Fibroblast of lung (primary cell): ENCODE measurements at regions not wholly inside any gene's neighbourhood (a gene's known extent, or its start where the extent isn't known, plus 50 kb on each side); places are given as distances from the start of the nearest gene placed in this dataset.

Experiments
- DNase-seq, 2 donors: peaks; one replicate each; pipeline versions ENCODE4 v3.0.0 to v3.0.0-alpha.2; 2010; ENCODE audit warnings: low read depth in 2 of 2
- H2AFZ ChIP-seq: 2 replicates; pipeline ENCODE4 v1.5.1; 2012; ENCODE audit warnings: low read length, control low read depth, inconsistent platforms
- H3K27ac ChIP-seq: 2 replicates; pipeline ENCODE4 v1.5.1; 2011; ENCODE audit warnings: low read length, control low read depth; ENCODE audit not compliant: insufficient read depth
- H3K27me3 ChIP-seq: 2 replicates; pipeline ENCODE4 v1.5.1; 2011; ENCODE audit warnings: mild to moderate bottlenecking, low read length; ENCODE audit not compliant: control insufficient read depth, insufficient read depth
- H3K36me3 ChIP-seq: 2 replicates; pipeline ENCODE4 v1.5.1; 2011; ENCODE audit warnings: low read length; ENCODE audit not compliant: control insufficient read depth, insufficient read depth
- H3K4me1 ChIP-seq: 2 replicates; pipeline ENCODE4 v1.5.1; 2011; ENCODE audit warnings: low read length; ENCODE audit not compliant: control insufficient read depth, insufficient read depth; ENCODE audit errors: extremely low read depth
- H3K4me2 ChIP-seq: 2 replicates; pipeline ENCODE4 v1.5.1; 2011; ENCODE audit warnings: low read length, control low read depth; ENCODE audit not compliant: insufficient read depth; ENCODE audit errors: extremely low read depth
- H3K4me3 ChIP-seq, 4 experiments: fragments of 200-600 bp in 1 of 4; sonication (generic) in 1 of 4; replicated peaks in 1 of 4; 2 replicates each; pipeline ENCODE4 v1.5.1; 2011 to 2016; ENCODE audit warnings: low read length in 4 of 4, low read depth in 3 of 4, mild to moderate bottlenecking in 3 of 4, control low read depth in 2 of 4, inconsistent platforms in 1 of 4, mixed read lengths in 1 of 4; ENCODE audit not compliant: insufficient read depth in 1 of 4; ENCODE audit errors: control extremely low read depth in 1 of 4
- H3K79me2 ChIP-seq: 2 replicates; pipeline ENCODE4 v1.5.1; 2012; ENCODE audit warnings: mild to moderate bottlenecking, low read length, inconsistent platforms; ENCODE audit not compliant: control insufficient read depth, insufficient read depth
- H3K9ac ChIP-seq: 2 replicates; pipeline ENCODE4 v1.5.1; 2011; ENCODE audit warnings: mild to moderate bottlenecking, low read length, control low read depth; ENCODE audit not compliant: insufficient read depth
- H3K9me3 ChIP-seq: 2 replicates; pipeline ENCODE4 v1.5.1; 2012; ENCODE audit warnings: low read depth, low read length; ENCODE audit not compliant: control insufficient read depth, insufficient read depth
- H4K20me1 ChIP-seq: 2 replicates; pipeline ENCODE4 v1.5.1; 2011; ENCODE audit warnings: low read length; ENCODE audit not compliant: control insufficient read depth, insufficient read depth; ENCODE audit errors: extremely low read depth
- EZH2 ChIP-seq: IDR thresholded peaks from 2 replicates; pipeline ENCODE4 v1.5.1; 2012; ENCODE audit warnings: low read length, control low read depth, mild to moderate bottlenecking; ENCODE audit errors: missing control alignments
- TF ChIP-seq, protein P1 (sequence below), 2 donors: IDR thresholded peaks in 1 of 2; conservative IDR thresholded peaks in 1 of 2; 1 replicate in 1 of 2; 2 replicates in 1 of 2; pipeline ENCODE4 v1.5.1; 2011 to 2012; ENCODE audit warnings: low read length in 2 of 2, control low read depth in 1 of 2, inconsistent platforms in 1 of 2, low read depth in 1 of 2, mild to moderate bottlenecking in 1 of 2

DNA sequence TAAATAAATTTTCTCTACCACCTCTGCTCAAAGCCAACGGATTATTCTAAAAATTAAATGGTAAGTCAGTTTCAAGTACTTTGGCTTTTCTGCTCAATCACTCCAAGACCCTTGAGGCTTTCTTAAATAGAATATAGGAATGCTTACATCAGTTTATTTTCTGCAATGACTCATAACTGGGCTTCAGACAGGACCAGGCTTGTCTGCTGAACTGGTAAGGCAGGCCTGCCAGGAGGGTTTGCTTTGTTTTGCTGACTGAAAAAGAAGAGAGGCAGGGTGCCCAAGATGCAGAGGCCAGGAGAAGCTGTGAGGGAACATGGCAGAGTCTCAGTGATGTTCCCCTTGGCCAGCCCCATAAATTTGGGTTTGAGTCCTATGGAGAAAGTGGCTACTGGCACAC, 60.3 kb upstream of the EPB41L4A start:
- Histone ChIP-seq H2AFZ (no peak overlapping the region), H3K9me3 (no peaks in the 10 kb centered on the region), H3K4me2 (no peak overlapping the region), H3K4me3 (no peak overlapping the region), H3K79me2 (no peaks in the 10 kb centered on the region), H3K36me3 (no peaks in the 10 kb centered on the region), H3K4me1 (no peaks in the 10 kb centered on the region), H3K27ac (no peak overlapping the region), H4K20me1 (no peaks in the 10 kb centered on the region), H3K9ac (no peak overlapping the region), H3K27me3 (no peaks in the 10 kb centered on the region)
- DNase-seq: peak; percentile 31 to 69
- TF ChIP-seq, protein P1, sequence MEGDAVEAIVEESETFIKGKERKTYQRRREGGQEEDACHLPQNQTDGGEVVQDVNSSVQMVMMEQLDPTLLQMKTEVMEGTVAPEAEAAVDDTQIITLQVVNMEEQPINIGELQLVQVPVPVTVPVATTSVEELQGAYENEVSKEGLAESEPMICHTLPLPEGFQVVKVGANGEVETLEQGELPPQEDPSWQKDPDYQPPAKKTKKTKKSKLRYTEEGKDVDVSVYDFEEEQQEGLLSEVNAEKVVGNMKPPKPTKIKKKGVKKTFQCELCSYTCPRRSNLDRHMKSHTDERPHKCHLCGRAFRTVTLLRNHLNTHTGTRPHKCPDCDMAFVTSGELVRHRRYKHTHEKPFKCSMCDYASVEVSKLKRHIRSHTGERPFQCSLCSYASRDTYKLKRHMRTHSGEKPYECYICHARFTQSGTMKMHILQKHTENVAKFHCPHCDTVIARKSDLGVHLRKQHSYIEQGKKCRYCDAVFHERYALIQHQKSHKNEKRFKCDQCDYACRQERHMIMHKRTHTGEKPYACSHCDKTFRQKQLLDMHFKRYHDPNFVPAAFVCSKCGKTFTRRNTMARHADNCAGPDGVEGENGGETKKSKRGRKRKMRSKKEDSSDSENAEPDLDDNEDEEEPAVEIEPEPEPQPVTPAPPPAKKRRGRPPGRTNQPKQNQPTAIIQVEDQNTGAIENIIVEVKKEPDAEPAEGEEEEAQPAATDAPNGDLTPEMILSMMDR (conservative IDR thresholded peaks at IDR 0.05 in 1 of 2, IDR thresholded peaks at IDR 0.05 in 1 of 2; ENCODE audit: low read depth in 1 of 2, low read length in 2 of 2): no peak
- TF ChIP-seq EZH2: no peak

DNA sequence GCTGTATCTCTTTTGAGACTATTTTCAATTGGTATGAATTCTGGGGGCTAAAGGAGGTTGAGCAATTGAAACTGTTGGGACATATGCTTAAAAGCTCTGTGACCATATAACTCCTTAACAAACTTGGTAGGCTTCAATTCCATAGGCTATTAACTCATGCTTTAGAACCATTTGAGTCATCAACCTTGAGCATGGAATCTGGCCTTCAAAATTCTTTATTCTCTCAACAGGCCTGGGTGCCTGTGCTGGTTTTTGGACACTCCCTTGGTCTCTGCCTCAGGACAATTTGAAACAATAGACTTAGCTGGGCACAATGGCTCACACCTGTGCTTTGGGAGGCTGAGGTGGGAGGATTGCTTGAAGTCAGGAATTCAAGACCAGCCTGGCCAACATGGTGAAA, 61.4 kb upstream of the EPB41L4A start:
- Histone ChIP-seq H3K36me3 (no peaks in the 10 kb centered on the region), H3K27me3 (no peaks in the 10 kb centered on the region), H3K79me2 (no peaks in the 10 kb centered on the region), H4K20me1 (no peaks in the 10 kb centered on the region), H3K9me3 (no peaks in the 10 kb centered on the region), H2AFZ (no peak overlapping the region), H3K27ac (no peak overlapping the region), H3K9ac (no peak overlapping the region), H3K4me2 (no peak overlapping the region), H3K4me3 (no peak overlapping the region), H3K4me1 (no peaks in the 10 kb centered on the region)
- TF ChIP-seq EZH2: no peak
- TF ChIP-seq, protein P1 (conservative IDR thresholded peaks at IDR 0.05 in 1 of 2, IDR thresholded peaks at IDR 0.05 in 1 of 2; ENCODE audit: low read depth in 1 of 2, low read length in 2 of 2): no peak
- DNase-seq: no peak

DNA sequence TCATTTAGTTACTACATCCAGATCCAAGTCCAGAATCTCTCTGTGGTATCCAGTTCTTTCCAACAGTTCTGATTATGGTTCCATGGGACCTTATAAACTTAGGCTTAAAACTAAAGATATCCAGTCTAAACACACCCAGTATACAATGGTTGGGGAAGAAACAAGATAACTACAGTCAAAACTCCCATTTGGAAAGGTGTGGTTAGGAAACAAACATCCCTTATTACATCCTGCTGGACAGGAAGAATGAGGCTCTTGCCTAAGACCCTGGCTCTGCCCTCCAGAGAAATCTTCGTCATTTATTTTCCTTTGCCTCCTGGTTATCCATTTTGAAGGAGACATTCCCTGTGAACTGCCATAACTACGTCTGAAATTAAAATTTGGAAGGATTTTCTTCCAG, 64.6 kb upstream of the EPB41L4A start:
- no peak overlapping the region for H3K4me3 ChIP-seq
- no peak overlapping the region for H3K4me2 ChIP-seq
- no peak for DNase-seq
- no peaks in the 10 kb centered on the region for H3K36me3 ChIP-seq
- H2AFZ ChIP-seq: no peak overlapping the region
- H3K9me3 ChIP-seq: no peaks in the 10 kb centered on the region
- no peaks in the 10 kb centered on the region for H3K27me3 ChIP-seq
- no peaks in the 10 kb centered on the region for H3K79me2 ChIP-seq
- no peak for TF ChIP-seq EZH2
- TF ChIP-seq, protein P1 (conservative IDR thresholded peaks at IDR 0.05 in 1 of 2, IDR thresholded peaks at IDR 0.05 in 1 of 2; ENCODE audit: low read depth in 1 of 2, low read length in 2 of 2): no peak
- H3K27ac ChIP-seq: no peak overlapping the region
- no peaks in the 10 kb centered on the region for H4K20me1 ChIP-seq
- H3K4me1 ChIP-seq: no peaks in the 10 kb centered on the region
- H3K9ac ChIP-seq: no peak overlapping the region
